Skin of body (tissue), 1 donor: ENCODE measurements at regions not wholly inside any gene's neighbourhood (a gene's known extent, or its start where the extent isn't known, plus 50 kb on each side); places are given as distances from the start of the nearest gene placed in this dataset.
A peak's percentile ranks its signal among the peaks of the same experiment; 100 is the strongest.

Source experiments
- DNase-seq: peaks from one replicate; lab custom pipeline; 2025; lab: John Stamatoyannopoulos, UW

- no peak for DNase-seq
Observed at GRCh38 chr5:89232139-89232603, 349.2 kb upstream of the MEF2C start.

- no peak for DNase-seq
Observed at GRCh38 chr5:89230178-89230577, 347.2 kb upstream of the MEF2C start.

- no peak for DNase-seq
Observed at GRCh38 chr5:89229331-89230070, 346.5 kb upstream of the MEF2C start.

- no peak for DNase-seq
Observed at GRCh38 chr5:89228355-89228754, 345.4 kb upstream of the MEF2C start.

GRCh38 chr5:89218364-89218763 lies 335.4 kb upstream of the MEF2C start:
- DNase-seq = no peak

- DNase-seq = peak; percentile 38
Observed at GRCh38 chr5:89216606-89217005, 333.6 kb upstream of the MEF2C start.

GRCh38 chr5:89213573-89213972 lies 330.6 kb upstream of the MEF2C start:
- peak; percentile 90 for DNase-seq

GRCh38 chr5:89211836-89212235 lies 328.9 kb upstream of the MEF2C start:
- no peak for DNase-seq

GRCh38 chr5:89208811-89209210 lies 325.8 kb upstream of the MEF2C start:
- peak; percentile 32 for DNase-seq

- no peak for DNase-seq
Observed at GRCh38 chr5:89208392-89208791, 325.4 kb upstream of the MEF2C start.

GRCh38 chr5:89204756-89205155 lies 321.8 kb upstream of the MEF2C start:
- peak; percentile 46 for DNase-seq

GRCh38 chr5:89203611-89204010 lies 320.6 kb upstream of the MEF2C start:
- no peak for DNase-seq

- no peak for DNase-seq
Observed at GRCh38 chr5:89200899-89201298, 317.9 kb upstream of the MEF2C start.

GRCh38 chr5:89199306-89199705 lies 316.3 kb upstream of the MEF2C start:
- DNase-seq = no peak

- no peak for DNase-seq
Observed at GRCh38 chr5:89191374-89191773, 308.4 kb upstream of the MEF2C start.

GRCh38 chr5:89190515-89191265 lies 307.7 kb upstream of the MEF2C start:
- no peak for DNase-seq

GRCh38 chr5:89187883-89188465 lies 305.0 kb upstream of the MEF2C start:
- DNase-seq = no peak

GRCh38 chr5:89187268-89187667 lies 304.3 kb upstream of the MEF2C start:
- DNase-seq = no peak

- DNase-seq = no peak
Observed at GRCh38 chr5:89181546-89181945, 298.6 kb upstream of the MEF2C start.

GRCh38 chr5:89179731-89180130 lies 296.7 kb upstream of the MEF2C start:
- DNase-seq = no peak

GRCh38 chr5:89178541-89178940 lies 295.6 kb upstream of the MEF2C start:
- DNase-seq = no peak

- DNase-seq = no peak
Observed at GRCh38 chr5:89173528-89173927, 290.5 kb upstream of the MEF2C start.

GRCh38 chr5:89168766-89169165 lies 285.8 kb upstream of the MEF2C start:
- no peak for DNase-seq
